ENCODE measurements at regions not wholly inside any gene's neighbourhood (a gene's known extent, or its start where the extent isn't known, plus 50 kb on each side); places are given as distances from the start of the nearest gene placed in this dataset.
A peak's percentile ranks its signal among the peaks of the same experiment; 100 is the strongest.
"Not testable (repeated sequence)": the region's sequence is repeated elsewhere in the genome, so short reads cannot be mapped to it uniquely, and the experiment has no call there.

DNA sequence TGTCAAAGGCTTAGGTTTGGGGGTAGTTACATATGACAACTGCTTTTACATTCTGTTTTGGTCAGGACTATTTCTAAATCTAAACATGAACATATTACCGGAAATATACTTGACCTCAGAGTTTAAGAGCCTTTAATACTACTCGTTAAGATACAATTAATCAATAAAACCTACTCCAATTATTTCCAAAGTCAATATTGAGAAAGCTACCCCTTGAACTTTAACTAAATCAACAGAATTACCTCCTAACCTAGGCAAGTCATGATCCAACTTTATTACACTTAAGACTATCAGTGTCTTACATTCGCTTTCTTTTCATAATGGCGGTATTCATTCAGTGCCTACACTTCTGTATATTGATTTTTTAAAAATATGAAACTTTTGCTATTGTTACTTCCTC lies 107.7 kb downstream of the RAP2B start:
- no peak for DNase-seq

- no peak for DNase-seq
Observed at GRCh38 chr3:153273217-153273616, 111.2 kb downstream of the RAP2B start.

DNA sequence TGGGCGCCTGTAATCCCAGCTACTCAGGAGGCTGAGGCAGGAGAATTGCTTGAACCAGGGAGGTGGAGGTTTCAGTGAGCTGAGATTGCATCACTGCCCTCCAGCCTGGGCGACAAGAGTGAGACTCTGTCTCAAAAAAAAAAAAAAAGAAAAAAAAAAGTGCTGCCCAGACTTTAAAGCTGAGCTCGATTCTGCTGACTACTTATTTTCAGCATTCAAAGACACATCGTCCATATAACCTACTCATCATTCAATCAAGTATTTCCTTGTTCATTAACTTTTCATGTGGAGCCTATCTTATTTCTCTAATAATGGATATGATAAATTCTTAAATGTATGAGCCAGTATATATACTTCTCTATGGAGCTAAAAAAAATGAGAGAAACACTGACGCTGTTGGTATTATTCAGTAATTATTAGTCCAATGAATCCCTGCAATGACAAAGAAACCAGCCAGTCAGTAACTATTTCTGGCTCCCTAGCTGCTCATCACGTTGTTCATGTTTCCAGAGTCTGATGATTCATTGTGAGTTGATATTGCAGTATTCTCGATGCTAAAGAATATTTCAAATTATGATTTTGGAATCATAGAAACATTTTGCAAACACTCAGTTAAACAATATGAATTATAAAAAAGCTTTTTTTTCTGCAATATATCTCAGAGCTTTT lies 111.9 kb downstream of the RAP2B start:
- DNase-seq = no peak

DNA sequence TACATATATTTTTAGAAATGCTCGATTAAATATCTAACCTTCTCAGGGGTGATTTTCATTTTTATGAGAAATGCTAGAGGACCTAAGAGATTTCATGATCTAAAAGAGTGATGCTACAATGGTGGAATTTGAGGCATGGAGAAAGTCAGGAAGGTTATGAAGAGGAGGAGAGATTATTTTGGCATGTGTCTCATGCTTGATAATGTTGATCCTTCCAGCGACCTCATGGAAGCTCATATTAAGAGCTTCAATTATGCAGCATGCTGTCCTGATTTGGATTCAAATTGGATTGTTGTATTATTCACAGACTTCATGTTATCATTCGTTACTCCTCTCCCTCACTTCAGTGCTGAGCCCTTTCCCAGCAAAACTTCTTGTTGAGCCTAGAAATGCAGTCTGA lies 112.5 kb downstream of the RAP2B start:
- no peak for DNase-seq

DNA sequence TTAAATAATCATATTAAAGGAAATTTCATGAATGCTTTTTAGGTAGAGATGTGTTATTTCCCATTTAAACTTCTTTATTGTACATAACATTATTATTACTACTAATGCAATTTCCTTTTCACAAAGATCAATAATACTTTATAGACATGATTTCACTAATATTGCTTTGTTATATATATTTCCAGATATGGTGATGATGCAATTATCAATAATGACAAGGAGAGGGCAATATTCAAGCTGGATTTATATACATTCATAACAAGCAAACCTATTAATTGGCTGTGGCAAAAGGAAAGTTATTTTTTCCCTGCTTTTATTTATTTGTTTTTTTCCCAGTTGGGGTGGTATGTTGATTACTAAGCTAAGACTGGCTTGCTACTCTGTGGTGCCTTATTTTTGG lies 113.5 kb downstream of the RAP2B start:
- no peak for DNase-seq

- no peak for DNase-seq
Observed at GRCh38 chr3:153277029-153277428, 115.0 kb downstream of the RAP2B start.

GRCh38 chr3:153281236-153281997 lies 119.4 kb downstream of the RAP2B start:
- not testable (repeated sequence) for DNase-seq

- no peak for DNase-seq
Observed at GRCh38 chr3:153282355-153282754, 120.3 kb downstream of the RAP2B start.

DNA sequence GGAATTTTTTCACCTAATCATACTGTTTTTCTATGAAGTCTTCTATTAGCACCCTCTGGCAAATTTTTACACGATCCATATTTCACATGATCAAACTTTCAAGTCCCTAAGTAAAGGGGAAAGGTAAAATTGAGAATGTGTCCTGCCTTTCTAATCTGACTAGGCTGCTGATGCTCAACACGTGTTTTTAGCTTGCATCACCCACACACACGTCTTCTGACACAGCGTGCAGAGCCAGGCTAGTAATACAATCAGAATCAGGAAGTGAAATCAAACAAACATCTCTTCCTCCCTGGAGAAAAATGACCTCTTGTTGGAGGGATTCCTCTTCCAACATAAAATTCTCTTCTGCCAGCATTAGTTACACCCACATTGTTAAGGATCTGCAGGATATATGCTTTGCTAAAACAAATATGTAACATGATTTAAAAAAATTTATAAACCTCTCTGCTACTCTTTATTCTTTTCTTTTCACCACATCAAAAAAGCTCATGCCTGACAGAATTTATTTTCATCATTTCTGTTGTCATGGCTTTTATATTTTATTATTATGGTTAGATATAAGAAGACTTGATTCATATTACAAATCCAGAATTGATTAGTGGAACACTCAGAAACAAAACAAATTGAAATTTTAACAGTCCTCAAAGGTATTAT lies 122.4 kb downstream of the RAP2B start:
- DNase-seq = peak; percentile 30

DNA sequence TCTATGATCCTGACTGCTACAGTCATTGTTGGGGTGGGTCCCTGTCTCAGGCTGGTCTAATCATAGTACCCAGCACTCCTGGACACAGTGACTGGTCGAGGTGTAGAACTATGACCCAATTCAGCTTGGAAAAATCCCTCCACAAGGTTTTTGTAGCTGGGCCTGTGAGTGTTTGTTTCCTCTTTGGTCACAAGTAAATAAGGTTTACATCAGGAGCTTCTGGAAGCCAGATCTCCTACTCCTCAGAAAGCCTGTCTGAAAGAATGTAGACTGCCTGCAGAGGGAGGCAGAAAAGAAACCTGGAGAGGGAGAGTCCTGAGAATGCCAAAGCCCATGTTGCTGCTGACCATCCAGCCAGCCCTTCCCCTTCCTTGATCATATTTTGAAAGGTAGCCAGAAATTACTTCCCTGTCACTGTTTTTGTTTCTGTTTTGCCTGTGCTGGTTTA lies 123.2 kb downstream of the RAP2B start:
- DNase-seq = no peak

- no peak for DNase-seq
Observed at GRCh38 chr3:153285982-153286381, 124.0 kb downstream of the RAP2B start.

DNA sequence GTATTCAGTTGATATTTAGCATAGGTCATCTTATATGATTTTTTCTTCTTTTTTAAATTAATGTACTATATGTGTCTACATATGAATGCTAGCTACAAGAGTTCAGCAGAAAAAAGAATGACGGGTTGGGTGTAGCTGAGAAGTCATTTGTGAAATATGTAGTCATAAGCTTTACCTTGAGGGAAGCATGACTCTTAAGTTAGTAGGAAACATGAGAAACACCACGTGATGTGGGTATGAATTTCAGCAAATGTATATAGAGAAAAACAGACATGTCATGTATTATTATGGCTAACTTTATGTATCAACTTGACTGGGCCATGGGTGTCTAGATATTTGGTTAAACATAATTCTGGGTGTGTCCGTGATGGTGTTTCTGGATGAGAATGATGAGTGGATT lies 125.0 kb downstream of the RAP2B start:
- no peak for DNase-seq

- no peak for DNase-seq
Observed at GRCh38 chr3:153289334-153289808, 127.3 kb downstream of the RAP2B start.

DNA sequence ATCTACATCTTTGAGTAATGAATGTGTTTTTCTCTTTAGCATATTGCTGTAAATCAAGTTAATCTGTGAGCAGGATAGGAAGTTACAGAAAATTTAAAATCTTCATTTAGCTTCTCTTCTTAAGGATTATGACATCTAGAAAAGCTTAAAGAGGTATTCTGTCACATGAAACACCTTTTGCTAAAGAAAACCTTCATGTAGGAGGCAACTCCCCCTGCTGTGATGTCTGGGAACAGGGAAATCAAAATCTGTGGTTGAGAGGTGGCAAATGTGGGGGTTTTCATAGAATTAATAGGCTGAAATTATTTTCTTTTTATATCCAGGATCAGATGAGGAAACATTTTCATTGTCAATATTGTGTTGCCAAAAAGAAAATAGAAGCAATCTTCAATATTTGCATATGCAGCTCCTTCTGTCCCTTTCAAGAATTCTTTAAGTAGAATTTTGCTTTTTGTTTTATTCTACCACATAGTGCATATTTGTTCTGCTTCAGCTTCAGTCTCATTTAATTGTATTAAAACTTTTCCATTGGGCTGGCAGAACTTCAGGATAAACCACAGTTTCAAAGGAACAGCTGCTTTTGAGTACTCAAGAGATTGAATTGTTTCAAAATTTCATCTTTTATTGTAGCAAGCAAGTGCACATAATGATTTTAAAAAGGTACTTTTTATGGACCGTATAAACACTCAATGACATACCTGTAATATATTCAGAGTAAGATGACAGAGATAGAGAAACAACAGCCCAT lies 128.4 kb downstream of the RAP2B start:
- DNase-seq = no peak

DNA sequence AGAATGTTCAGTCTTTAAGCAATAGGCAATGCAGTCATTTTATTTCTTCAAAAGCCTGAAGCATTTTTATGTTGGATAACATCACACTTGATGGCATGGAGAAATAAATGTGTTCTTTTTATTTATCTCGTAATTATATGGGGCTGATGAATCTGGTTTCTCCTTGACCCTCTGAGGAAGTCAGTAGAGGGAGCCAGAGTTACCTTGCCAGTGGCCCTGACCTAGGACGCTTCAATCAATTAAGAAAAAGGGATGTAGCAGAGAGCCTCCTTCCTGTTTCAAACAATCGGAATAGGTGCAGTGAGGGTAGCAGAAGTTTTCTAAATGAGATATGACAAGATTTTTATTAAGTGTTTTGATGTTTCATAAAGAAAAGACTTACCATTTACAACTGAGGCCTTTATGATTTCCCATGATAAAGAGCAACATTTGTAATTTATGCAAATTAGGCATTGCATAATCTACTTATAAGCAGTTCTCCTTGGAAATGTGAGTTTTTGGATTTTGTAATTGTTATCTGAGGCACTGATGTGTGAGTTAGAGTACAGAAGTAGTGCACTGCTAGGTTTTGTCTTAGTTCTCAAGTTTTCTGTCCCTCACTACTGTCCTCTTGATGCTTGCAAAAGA lies 129.1 kb downstream of the RAP2B start:
- peak; percentile 0 for DNase-seq

GRCh38 chr3:153293265-153293664 lies 131.2 kb downstream of the RAP2B start:
- no peak for DNase-seq

GRCh38 chr3:153295901-153296300 lies 133.9 kb downstream of the RAP2B start:
- DNase-seq = no peak

- DNase-seq = no peak
Observed at GRCh38 chr3:153305189-153305588, 143.2 kb downstream of the RAP2B start.

DNA sequence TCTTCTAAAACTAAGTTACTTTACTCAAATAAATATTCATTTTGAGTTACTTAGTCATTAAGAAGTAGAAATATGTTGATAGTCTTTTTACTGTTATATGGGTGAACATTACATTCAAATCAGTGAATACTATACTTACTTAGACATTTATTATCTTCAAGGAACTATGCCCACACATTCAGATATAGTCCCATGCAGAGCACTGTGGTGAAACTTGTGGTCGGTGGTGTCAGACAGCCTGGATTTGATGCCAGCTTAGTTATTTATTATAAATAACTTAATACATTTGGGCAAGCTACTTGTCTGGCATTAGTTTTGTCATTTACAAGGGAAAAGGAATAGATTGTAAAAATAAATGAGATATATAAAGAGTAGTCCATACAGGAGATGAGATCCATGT lies 149.5 kb downstream of the RAP2B start:
- no peak for DNase-seq

DNA sequence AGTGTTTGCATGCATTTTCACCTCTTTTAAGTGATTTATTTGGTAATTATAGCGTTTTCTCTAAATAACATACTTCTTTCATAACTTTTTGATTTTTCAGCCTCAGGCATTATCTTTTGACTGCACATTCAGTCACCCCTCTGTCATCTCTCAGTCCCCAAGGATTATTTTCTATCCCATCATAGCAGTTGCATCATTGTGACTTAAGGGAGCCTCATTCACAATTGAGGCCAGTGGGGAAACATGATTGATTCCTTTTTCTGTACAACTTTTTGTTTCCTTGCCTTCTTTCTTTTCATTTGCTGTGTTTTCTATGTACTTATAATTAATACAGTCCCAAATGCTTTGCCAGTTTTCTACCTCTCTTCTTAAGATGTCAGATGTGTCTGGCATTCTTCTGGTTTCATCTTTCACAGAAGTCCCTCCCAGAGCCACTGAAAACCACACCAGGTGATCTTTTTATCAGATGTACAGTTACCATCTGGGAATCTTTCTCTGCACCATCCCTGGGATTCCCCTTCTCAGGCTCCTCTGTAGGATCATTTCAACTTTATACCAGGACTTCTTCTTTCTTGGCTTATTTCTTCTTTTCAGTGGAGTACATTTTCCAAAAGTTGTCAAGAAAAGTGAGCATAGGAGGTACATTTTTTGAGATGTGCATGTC lies 151.4 kb downstream of the RAP2B start:
- no peak for DNase-seq

GRCh38 chr3:153314038-153314437 lies 152.0 kb downstream of the RAP2B start:
- DNase-seq = no peak

DNA sequence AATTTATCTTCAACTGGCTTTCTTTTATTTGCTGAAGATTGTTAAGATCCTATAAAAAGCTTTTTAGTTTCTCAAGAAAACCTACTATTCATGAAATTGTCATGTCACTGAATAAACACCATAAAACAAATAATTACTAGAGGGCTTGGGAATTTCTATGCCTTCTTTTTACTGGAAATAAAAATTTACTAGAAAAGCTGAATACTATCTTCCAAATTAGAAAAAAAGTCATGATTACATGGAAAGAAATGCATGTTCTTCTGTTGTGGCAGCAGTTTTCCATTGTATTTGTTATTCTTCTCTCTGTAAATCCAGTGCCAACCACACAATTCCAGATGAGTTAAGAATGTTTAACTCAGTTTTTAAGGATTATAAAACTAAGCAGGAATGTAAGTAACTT lies 153.8 kb downstream of the RAP2B start:
- no peak for DNase-seq
